ENCODE measurements at regions not wholly inside any gene's neighbourhood (a gene's known extent, or its start where the extent isn't known, plus 50 kb on each side); places are given as distances from the start of the nearest gene placed in this dataset.
"Not testable (repeated sequence)": the region's sequence is repeated elsewhere in the genome, so short reads cannot be mapped to it uniquely, and the experiment has no call there.

- no peak for DNase-seq
Observed at GRCh38 chr16:73129455-73129854, 81.5 kb upstream of the ZFHX3 start.

GRCh38 chr16:73126525-73126853 is 78.6 kb upstream of the ZFHX3 start:
- peak; percentile 9 for DNase-seq

GRCh38 chr16:73125850-73126524 is 78.1 kb upstream of the ZFHX3 start:
- no peak for DNase-seq

GRCh38 chr16:73124665-73125375 is 76.9 kb upstream of the ZFHX3 start:
- DNase-seq = no peak

GRCh38 chr16:73124097-73124652 is 76.2 kb upstream of the ZFHX3 start:
- DNase-seq = no peak

- DNase-seq = peak; percentile 33
Observed at GRCh38 chr16:73122604-73123391, 74.9 kb upstream of the ZFHX3 start.

- DNase-seq = no peak
Observed at GRCh38 chr16:73116576-73116975, 68.6 kb upstream of the ZFHX3 start.

GRCh38 chr16:73113336-73113735 is 65.4 kb upstream of the ZFHX3 start:
- no peak for DNase-seq

GRCh38 chr16:73108195-73108963 is 60.5 kb upstream of the ZFHX3 start:
- DNase-seq = no peak

GRCh38 chr16:73107371-73107770 is 59.4 kb upstream of the ZFHX3 start:
- DNase-seq = no peak

GRCh38 chr16:73106329-73107034 is 58.6 kb upstream of the ZFHX3 start:
- no peak for DNase-seq

GRCh38 chr16:73101568-73101967 is 53.6 kb upstream of the ZFHX3 start:
- no peak for DNase-seq

GRCh38 chr16:73099601-73100000 is 51.7 kb upstream of the ZFHX3 start:
- not testable (repeated sequence) for DNase-seq

Data from hematopoietic multipotent progenitor cell treated with erythropoietin and hydrocortisone succinate and interleukin-3 and kit ligand, for 6 days (in vitro differentiated cells).